Right ventricle myocardium superior (tissue), 1 donor: ENCODE measurements at regions not wholly inside any gene's neighbourhood (a gene's known extent, or its start where the extent isn't known, plus 50 kb on each side); places are given as distances from the start of the nearest gene placed in this dataset.
"Not testable (repeated sequence)": the region's sequence is repeated elsewhere in the genome, so short reads cannot be mapped to it uniquely, and the experiment has no call there.

Source experiments
- ATAC-seq: fragments of 200-7000 bp; cut with Tn5 transposase; one replicate; pipeline ENCODE4 v1.9.1; 2020; ENCODE audit warnings: mild to moderate bottlenecking; ENCODE audit not compliant: poor library complexity
- DNase-seq: peaks from one replicate; pipeline ENCODE4 v3.0.0-alpha.2; 2020
- intact Hi-C: fragments of 100-400 bp; cut with DNase I; formaldehyde crosslinking; loops from one replicate; pipeline ENCODE4 v1.11.2; 2022
- donor health status: DM: no; HTN: yes; CAD: no; lungs with severe emphysema.

DNA sequence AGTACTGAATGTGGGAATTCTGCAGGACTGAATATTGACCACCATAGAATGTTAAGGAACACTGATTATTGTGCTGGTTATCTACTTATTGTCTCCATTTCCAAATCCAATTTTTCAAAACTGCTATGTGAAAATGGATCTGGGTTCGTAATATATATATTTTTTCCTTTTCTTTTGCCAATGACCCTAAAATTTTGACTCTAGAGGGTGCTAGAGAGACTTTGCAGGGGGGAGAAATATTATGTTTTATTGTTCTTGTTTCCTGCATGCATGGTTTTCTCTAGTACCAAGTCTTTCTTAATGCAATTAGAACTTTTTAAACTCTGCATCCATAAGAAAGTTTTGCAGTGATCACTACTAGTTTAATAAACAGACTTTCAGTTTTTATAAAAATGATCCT, 1256.9 kb downstream of the BRINP3 start:
- intact Hi-C loops: no loop called here
- ATAC-seq: no peak
- DNase-seq: no peak

GRCh38 chr1:189225794-189226145, 1251.9 kb downstream of the BRINP3 start:
- DNase-seq, ATAC-seq, intact Hi-C loops: not testable (repeated sequence)

- ATAC-seq (no peak), DNase-seq (no peak)
- intact Hi-C loops: no loop called here
Observed at GRCh38 chr1:189226779-189227178, 1250.9 kb downstream of the BRINP3 start.

DNA sequence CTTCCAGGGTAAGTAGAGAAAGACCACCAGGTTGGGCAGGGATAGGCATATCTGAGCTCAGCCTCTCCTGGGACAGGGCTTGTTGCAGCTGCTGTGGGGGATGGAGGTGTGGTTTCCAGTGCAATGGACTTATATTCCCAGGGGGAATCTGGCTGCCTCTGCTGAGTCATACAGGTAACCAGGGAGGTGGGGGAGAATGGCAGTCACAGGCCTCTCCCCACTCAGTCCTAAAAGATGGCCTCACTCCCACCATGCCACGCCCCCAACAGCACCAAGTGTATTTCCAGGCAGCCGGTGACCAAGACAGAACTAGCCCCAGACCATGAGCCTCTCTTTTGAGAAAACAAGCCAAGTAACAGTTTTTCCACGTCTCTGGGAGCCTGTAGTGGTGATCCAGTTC, 1240.7 kb downstream of the BRINP3 start:
- intact Hi-C loops: no loop called here
- ATAC-seq (no peak), DNase-seq (no peak)

DNA sequence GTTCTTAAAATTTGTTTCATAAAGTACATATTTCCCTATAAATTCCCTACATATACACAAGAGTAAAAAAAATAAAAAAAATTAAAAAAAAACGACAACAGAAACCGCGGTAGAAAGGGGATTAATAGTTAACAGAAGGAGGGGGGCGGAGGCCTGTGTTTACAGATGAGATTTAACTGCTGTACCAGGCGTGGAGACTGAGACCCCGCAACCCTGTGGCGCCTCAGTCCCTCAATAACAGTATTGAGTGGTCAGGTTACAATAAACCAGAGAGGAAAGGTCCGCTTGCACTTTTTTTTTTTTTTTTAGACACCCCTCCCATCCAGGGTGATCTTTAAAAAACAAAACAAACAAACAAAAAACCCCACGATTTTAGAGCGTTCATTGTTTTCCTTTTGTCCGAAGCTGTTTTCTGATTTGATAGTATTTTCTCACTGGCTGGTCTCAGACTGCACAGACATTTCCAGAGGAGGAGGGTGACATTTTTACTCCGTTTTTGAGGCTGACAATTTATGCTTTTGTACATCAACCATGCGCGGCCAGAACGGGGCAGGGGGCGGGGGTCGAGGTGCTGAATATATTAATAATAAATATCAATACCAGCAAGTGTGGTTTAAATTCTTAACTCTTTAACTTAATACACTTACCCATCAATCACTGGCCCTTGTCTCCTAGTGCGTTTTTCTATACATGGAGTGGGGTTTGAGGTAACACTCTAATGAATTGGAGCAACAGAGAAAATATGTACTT, 1223.9 kb downstream of the BRINP3 start:
- DNase-seq (no peak), ATAC-seq (no peak)
- intact Hi-C loops: no loop called here

DNA sequence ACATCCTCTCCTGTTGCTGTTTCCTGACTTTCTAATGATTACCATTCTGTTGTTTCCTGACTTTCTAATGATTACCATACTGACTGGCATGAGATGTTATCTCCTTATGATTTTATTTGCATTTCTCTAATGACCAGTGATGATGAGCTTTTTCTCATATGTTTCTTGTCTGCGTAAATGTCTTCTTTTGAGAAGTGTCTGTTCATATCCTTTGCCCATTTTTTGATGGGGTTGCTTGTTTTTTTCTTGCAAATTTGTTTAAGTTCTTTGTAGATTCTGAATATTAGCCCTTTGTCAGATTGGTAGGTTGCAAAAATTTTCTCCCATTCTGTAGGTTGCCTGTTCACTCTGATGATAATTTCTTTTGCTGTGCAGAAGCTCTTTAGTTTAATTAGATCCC, 1216.5 kb downstream of the BRINP3 start:
- ATAC-seq, DNase-seq, intact Hi-C loops: not testable (repeated sequence)

GRCh38 chr1:189269011-189269410, 1208.7 kb downstream of the BRINP3 start:
- intact Hi-C loops: no loop called here
- ATAC-seq (no peak), DNase-seq (no peak)

- ATAC-seq (no peak), DNase-seq (no peak)
- intact Hi-C loops: no loop called here
Observed at GRCh38 chr1:189274267-189274666, 1203.4 kb downstream of the BRINP3 start.

GRCh38 chr1:189275796-189276195, 1201.9 kb downstream of the BRINP3 start:
- DNase-seq (no peak), ATAC-seq (no peak)
- intact Hi-C loops: no loop called here

DNA sequence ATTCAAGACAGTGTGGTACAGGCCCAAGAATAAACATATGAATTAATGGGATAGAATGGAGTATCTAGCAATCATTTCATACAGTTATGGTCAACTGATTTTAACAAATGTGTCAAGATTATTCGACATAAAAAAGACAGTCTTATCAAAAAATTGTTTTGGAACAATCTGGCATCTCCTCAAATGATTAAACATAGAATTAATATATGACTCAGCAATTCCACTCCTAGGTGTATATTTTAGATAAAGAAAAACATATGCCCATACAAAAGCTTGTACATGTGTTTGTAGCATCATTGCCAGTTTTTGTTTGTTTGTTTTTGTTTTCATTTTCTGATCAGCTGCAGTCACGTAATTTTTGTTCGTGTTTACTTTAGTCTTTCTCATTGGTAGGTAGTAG, 1188.3 kb downstream of the BRINP3 start:
- ATAC-seq (no peak), DNase-seq (no peak)
- intact Hi-C loops: no loop called here

- intact Hi-C loops: no loop called here
- ATAC-seq (no peak), DNase-seq (no peak)
Observed at GRCh38 chr1:189301235-189301634, 1176.4 kb downstream of the BRINP3 start.

- ATAC-seq (no peak), DNase-seq (no peak)
- intact Hi-C loops: no loop called here
Observed at GRCh38 chr1:189305279-189305678, 1172.4 kb downstream of the BRINP3 start.

- ATAC-seq (no peak), DNase-seq (no peak)
- intact Hi-C loops: no loop called here
Observed at GRCh38 chr1:189311915-189312314, 1165.7 kb downstream of the BRINP3 start.

GRCh38 chr1:189312499-189312898, 1165.2 kb downstream of the BRINP3 start:
- ATAC-seq: no peak
- DNase-seq: no peak
- intact Hi-C loops: no loop called here

GRCh38 chr1:189313488-189313887, 1164.2 kb downstream of the BRINP3 start:
- intact Hi-C loops: no loop called here
- DNase-seq (no peak), ATAC-seq (no peak)

DNA sequence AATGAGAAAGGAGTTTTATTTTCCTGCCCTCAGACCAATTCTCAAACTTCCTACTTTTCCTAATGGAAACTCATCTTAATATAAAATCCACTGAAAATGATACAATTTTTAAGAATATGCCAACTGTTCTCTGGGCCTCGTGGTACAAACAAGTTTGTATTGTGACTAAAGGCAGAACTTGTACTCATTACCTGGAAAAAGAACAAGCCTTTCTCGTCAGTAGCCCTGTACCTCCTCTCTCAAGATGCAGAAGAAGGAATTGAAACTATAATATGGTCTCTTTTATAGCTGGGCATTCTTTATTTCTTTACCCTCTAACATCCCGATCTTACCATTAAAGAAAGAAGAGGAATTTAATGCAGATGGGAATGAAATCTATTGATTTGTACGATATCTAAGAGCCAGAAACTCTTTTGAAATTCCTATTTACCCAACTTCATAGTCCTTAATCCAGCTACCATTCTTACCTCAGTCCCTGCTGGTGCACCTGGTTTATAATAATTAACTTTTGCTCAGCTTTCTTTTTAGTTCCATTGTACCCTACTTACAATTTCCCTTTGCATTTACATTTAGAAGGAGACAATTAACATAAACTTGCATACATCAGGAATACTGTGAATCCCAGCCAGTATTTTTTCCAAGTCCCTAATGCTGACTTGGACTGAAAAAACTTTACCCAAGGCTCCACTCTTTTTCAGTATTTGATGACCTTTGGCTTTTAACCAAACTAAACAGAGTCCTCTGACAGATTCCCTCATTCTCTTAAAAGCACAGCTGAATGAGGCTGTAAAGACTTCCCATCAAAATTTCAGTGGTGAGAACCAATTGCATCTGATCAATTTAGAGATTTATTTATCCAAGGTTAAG, 1162.4 kb downstream of the BRINP3 start:
- intact Hi-C loops: no loop called here
- DNase-seq (no peak), ATAC-seq (no peak)

- ATAC-seq (no peak), DNase-seq (no peak)
- intact Hi-C loops: no loop called here
Observed at GRCh38 chr1:189323091-189323490, 1154.6 kb downstream of the BRINP3 start.

DNA sequence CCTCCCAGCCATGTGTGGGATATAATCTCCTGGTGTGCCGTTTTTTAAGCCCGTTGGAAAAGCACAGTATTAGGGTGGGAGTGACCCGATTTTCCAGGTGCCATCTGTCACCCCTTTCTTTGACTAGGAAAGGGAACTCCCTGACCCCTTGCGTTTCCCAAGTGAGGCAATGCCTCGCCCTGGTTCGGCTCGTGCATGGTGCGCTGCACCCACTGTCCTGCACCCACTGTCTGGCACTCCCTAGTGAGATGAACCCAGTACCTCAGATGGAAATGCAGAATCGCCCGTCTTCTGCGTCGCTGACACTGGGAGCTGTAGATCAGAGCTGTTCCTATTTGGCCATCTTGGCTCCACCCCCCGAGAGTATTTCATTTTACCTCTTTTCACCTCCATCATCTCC, 1146.6 kb downstream of the BRINP3 start:
- ATAC-seq, DNase-seq, intact Hi-C loops: not testable (repeated sequence)

- intact Hi-C loops: no loop called here
- ATAC-seq (no peak), DNase-seq (peak; percentile 40)
Observed at GRCh38 chr1:189336115-189337100, 1141.3 kb downstream of the BRINP3 start.
